ENCODE measurements at regions not wholly inside any gene's neighbourhood (a gene's known extent, or its start where the extent isn't known, plus 50 kb on each side); places are given as distances from the start of the nearest gene placed in this dataset.

GRCh38 chr4:58669783-58670182 lies 1559.6 kb upstream of the IGFBP7 start:
- TF ChIP-seq POLR2A (IDR thresholded peaks at IDR 0.05) = no peak
- no peak for TF ChIP-seq POLR2AphosphoS5 (IDR thresholded peaks at IDR 0.05)
- TF ChIP-seq EP300 (IDR thresholded peaks at IDR 0.05) = no peak
